ENCODE measurements at regions not wholly inside any gene's neighbourhood (a gene's known extent, or its start where the extent isn't known, plus 50 kb on each side); places are given as distances from the start of the nearest gene placed in this dataset.

DNA sequence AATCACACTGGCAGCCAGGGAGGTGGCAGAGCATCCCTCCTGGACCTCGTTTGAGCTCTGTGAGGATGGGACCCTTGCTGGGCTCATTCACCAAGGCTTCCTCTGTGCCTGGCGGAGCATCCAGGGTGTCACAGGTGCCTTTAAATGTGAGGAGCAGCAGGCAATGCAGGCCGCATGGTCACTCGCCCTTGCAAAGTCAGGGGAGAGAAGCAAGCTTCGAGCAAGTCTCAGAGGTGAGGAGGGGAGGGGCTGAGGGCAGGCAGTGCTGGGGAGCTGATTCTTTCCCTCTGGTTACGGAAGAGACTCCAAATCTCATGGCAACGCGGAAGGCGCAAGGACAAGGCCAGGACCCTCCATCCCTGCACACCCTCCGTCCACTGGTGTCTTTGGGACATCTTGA is 182.7 kb upstream of the PMEPA1 start:
- no peaks in the 10 kb centered on the region for H3K36me3 ChIP-seq (ENCODE audit: insufficient read depth in 1 of 2, low read depth in 1 of 2)
- intact Hi-C loops (cut with DNase I): no loop called here
- peaks cover 0 to 4% (median 2%) of the 10 kb centered on the region in 3 donors for H3K27me3 ChIP-seq (ENCODE audit: insufficient read depth in 3 of 3, low read length in 2 of 3)
- ATAC-seq (no peak), DNase-seq (no peak)
- no peaks in the 10 kb centered on the region for H3K4me1 ChIP-seq
- H3K9me3 ChIP-seq: peaks cover 1% of the 10 kb centered on the region
- no peak overlapping the region for H3K27ac ChIP-seq
- TF ChIP-seq, protein P1, sequence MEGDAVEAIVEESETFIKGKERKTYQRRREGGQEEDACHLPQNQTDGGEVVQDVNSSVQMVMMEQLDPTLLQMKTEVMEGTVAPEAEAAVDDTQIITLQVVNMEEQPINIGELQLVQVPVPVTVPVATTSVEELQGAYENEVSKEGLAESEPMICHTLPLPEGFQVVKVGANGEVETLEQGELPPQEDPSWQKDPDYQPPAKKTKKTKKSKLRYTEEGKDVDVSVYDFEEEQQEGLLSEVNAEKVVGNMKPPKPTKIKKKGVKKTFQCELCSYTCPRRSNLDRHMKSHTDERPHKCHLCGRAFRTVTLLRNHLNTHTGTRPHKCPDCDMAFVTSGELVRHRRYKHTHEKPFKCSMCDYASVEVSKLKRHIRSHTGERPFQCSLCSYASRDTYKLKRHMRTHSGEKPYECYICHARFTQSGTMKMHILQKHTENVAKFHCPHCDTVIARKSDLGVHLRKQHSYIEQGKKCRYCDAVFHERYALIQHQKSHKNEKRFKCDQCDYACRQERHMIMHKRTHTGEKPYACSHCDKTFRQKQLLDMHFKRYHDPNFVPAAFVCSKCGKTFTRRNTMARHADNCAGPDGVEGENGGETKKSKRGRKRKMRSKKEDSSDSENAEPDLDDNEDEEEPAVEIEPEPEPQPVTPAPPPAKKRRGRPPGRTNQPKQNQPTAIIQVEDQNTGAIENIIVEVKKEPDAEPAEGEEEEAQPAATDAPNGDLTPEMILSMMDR (IDR thresholded peaks at IDR 0.05): no peak
- WGBS, 3 donors: 94 to 96% (median 96%) methylated on average over 10 of the region's 10 CpGs
- H3K4me3 ChIP-seq: no peak overlapping the region

DNA sequence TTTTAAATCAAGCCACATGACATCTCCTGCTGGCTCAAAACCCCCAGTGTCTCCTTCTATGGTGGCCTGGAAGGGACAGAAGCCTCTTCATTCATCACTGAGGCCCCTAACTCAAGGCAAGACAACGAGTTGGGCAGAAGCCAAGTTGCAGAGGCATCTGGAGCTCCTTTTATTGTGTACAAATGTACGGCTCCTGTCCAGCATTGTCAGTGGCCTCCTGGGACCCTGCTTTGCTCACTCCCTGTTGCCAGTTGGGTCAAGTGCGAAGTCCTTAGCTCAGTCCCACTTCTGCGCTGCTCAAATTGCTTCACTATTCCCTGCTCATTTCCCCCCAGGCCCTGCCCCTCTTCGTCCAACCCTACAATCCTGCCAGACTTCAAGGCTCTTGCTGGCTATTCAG is 181.2 kb upstream of the PMEPA1 start:
- TF ChIP-seq, protein P1 (IDR thresholded peaks at IDR 0.05): no peak
- DNase-seq (no peak), ATAC-seq (no peak)
- H3K4me1 ChIP-seq: no peaks in the 10 kb centered on the region
- no peak overlapping the region for H3K4me3 ChIP-seq
- H3K36me3 ChIP-seq (ENCODE audit: insufficient read depth in 1 of 2, low read depth in 1 of 2): no peaks in the 10 kb centered on the region
- H3K27ac ChIP-seq: no peak overlapping the region
- H3K9me3 ChIP-seq: peaks cover 3% of the 10 kb centered on the region
- intact Hi-C loops (cut with DNase I): no loop called here
- 48 to 57% (median 50%) methylated on average over 5 of the region's 5 CpGs for WGBS, 3 donors
- peaks cover 0 to 4% (median 0%) of the 10 kb centered on the region in 3 donors for H3K27me3 ChIP-seq (ENCODE audit: insufficient read depth in 3 of 3, low read length in 2 of 3)

DNA sequence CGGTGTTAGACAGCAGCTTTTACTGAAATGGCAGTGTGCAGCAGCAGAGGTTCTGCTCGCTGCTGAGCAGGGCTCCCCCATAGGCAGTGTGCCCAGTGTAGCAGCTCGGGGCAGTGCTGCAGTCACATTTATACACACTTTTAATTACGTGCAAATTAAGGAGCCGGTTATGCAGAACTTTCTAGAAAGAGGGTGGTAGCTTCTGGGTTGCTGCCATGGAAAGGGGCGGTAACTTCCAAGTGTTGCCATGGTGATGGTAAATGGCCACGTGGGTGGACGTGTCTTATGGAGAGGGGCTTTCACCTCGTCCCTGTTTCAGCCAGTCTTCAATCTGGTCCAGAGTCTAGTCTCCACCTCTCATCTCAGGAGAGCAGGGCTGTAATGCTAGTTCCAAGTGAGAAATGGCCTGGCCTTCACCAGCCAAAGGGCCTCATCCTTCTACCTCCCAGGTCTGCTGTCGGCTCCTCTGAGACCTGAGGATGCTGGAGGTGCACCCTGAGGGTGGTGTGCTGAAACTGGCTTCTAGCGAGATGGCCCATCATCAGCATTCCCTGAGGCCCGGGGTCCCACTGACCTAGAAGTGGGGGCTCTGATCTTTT is 180.5 kb upstream of the PMEPA1 start:
- TF ChIP-seq, protein P1 (IDR thresholded peaks at IDR 0.05): no peak
- intact Hi-C loops (cut with DNase I): no loop called here
- H3K27ac ChIP-seq: no peak overlapping the region
- ATAC-seq: no peak
- H3K4me1 ChIP-seq: no peaks in the 10 kb centered on the region
- peaks cover 3% of the 10 kb centered on the region for H3K9me3 ChIP-seq
- WGBS, 3 donors: 71 to 75% (median 74%) methylated on average over 12 of the region's 12 CpGs
- H3K36me3 ChIP-seq (ENCODE audit: insufficient read depth in 1 of 2, low read depth in 1 of 2): no peaks in the 10 kb centered on the region
- H3K27me3 ChIP-seq (ENCODE audit: insufficient read depth in 3 of 3, low read length in 2 of 3): peaks cover 0 to 4% (median 0%) of the 10 kb centered on the region in 3 donors
- DNase-seq: no peak
- no peak overlapping the region for H3K4me3 ChIP-seq

DNA sequence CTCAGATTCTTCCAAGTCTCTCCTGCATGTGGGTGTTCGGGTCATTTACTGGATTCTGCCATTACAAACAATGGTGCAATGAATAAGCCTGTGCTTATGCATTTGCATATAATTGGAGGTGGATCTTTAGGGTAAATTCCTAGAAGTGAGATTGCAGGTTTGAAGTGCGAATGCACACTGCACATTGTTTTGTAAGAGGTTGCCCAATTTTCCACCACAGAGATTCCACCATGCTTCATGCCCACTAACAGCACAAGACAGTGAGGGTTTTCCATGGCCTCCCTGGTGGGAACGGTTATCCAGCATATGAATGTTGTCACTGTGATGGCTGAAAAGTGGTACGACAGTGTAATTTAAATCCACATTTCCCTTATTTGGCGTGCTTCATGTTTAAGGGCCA is 178.8 kb upstream of the PMEPA1 start:
- Histone ChIP-seq H3K4me1 (no peaks in the 10 kb centered on the region), H3K4me3 (no peak overlapping the region), H3K36me3 (ENCODE audit: insufficient read depth in 1 of 2, low read depth in 1 of 2) (no peaks in the 10 kb centered on the region), H3K27me3 (ENCODE audit: insufficient read depth in 3 of 3, low read length in 2 of 3) (peaks cover 0 to 4% (median 0%) of the 10 kb centered on the region in 3 donors), H3K9me3 (peaks cover 3% of the 10 kb centered on the region), H3K27ac (no peak overlapping the region)
- intact Hi-C loops (cut with DNase I): no loop called here
- DNase-seq (no peak), ATAC-seq (no peak)
- TF ChIP-seq, protein P1 (IDR thresholded peaks at IDR 0.05): no peak
- 76 to 88% (median 87%) methylated on average over 5 of the region's 5 CpGs for WGBS, 3 donors

DNA sequence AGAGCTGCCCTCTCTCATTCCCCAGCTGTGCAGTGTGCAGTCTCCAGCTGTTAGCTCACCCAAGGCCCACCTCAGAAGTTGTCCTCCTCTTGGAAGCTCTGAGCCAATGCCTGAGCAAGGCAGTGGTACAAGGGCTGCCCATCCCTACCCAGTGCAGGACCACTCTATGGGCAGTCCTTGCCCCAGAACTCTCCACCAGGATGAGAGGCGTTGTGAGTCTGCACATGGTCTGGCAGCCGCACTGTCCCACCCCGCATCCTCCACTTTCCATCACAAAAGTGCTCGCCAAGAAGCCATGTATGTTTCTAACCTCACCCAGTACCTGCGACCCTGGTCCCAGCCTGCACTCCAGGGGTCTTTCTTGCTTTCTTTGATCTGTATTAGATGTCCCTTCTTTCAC is 175.1 kb upstream of the PMEPA1 start:
- Histone ChIP-seq H3K4me3 (no peak overlapping the region), H3K36me3 (ENCODE audit: insufficient read depth in 1 of 2, low read depth in 1 of 2) (no peaks in the 10 kb centered on the region), H3K27me3 (ENCODE audit: insufficient read depth in 3 of 3, low read length in 2 of 3) (peaks cover 0 to 4% (median 0%) of the 10 kb centered on the region in 3 donors), H3K27ac (no peak overlapping the region), H3K4me1 (no peaks in the 10 kb centered on the region), H3K9me3 (peaks cover 3% of the 10 kb centered on the region)
- TF ChIP-seq, protein P1 (IDR thresholded peaks at IDR 0.05): no peak
- DNase-seq: no peak
- 88 to 95% (median 91%) methylated on average over 5 of the region's 5 CpGs for WGBS, 3 donors
- ATAC-seq: no peak
- intact Hi-C loops (cut with DNase I): loop anchor here in 1 of 2 donors (5.0 kb wide), 1 partner anchor 53 kb away; no protein-coding TSS in a partner anchor

Measured in psoas muscle (tissue), 7 donors.